ENCODE measurements at regions not wholly inside any gene's neighbourhood (a gene's known extent, or its start where the extent isn't known, plus 50 kb on each side); places are given as distances from the start of the nearest gene placed in this dataset.

GRCh38 chr4:38464328-38464727 lies 199.7 kb upstream of the KLF3 start:
- Histone ChIP-seq H3K4me1 (ENCODE audit: control insufficient read depth, insufficient read depth, low read length) (no peaks in the 10 kb centered on the region), H3K27me3 (ENCODE audit: control insufficient read depth, insufficient read depth, low read length, poor library complexity, severe bottlenecking) (no peaks in the 10 kb centered on the region), H3K9ac (ENCODE audit: extremely low read depth, low read length, poor library complexity, severe bottlenecking) (no peak overlapping the region), H3K9me3 (ENCODE audit: control insufficient read depth, low read length) (peaks cover 11% of the 10 kb centered on the region), H3K27ac (ENCODE audit: low read depth, low read length) (no peak overlapping the region), H3K36me3 (ENCODE audit: control insufficient read depth, insufficient read depth, low read length) (no peaks in the 10 kb centered on the region), H3K4me3 (ENCODE audit: low read length) (no peak overlapping the region)
- no peak for DNase-seq
- Mint-ChIP-seq H3K36me3 (ENCODE audit: low read depth) (peaks cover 4% of the 10 kb centered on the region), H3K9me3 (peaks cover 13% of the 10 kb centered on the region), H3K4me1 (peaks cover 4% of the 10 kb centered on the region), H3K27ac (no peak overlapping the region), H3K4me3 (no peak overlapping the region), H3K27me3 (ENCODE audit: insufficient read depth) (no peaks in the 10 kb centered on the region)
- WGBS, 2 experiments (ENCODE audit: insufficient coverage in 1 of 2, insufficient read length in 1 of 2), result 95% methylated on average over 4 of the region's 4 CpGs
- no peak for TF ChIP-seq CTCF (conservative IDR thresholded peaks at IDR 0.05)

- no peaks in the 10 kb centered on the region for H3K4me1 ChIP-seq (ENCODE audit: control insufficient read depth, insufficient read depth, low read length)
- no peak overlapping the region for H3K27ac Mint-ChIP-seq
- peaks cover 13% of the 10 kb centered on the region for H3K9me3 Mint-ChIP-seq
- no peaks in the 10 kb centered on the region for H3K36me3 ChIP-seq (ENCODE audit: control insufficient read depth, insufficient read depth, low read length)
- H3K27me3 ChIP-seq (ENCODE audit: control insufficient read depth, insufficient read depth, low read length, poor library complexity, severe bottlenecking), result no peaks in the 10 kb centered on the region
- H3K9me3 ChIP-seq (ENCODE audit: control insufficient read depth, low read length), result peaks cover 11% of the 10 kb centered on the region
- no peaks in the 10 kb centered on the region for H3K27me3 Mint-ChIP-seq (ENCODE audit: insufficient read depth)
- no peak overlapping the region for H3K27ac ChIP-seq (ENCODE audit: low read depth, low read length)
- peaks cover 4% of the 10 kb centered on the region for H3K4me1 Mint-ChIP-seq
- peaks cover 4% of the 10 kb centered on the region for H3K36me3 Mint-ChIP-seq (ENCODE audit: low read depth)
- H3K9ac ChIP-seq (ENCODE audit: extremely low read depth, low read length, poor library complexity, severe bottlenecking), result no peak overlapping the region
- no peak overlapping the region for H3K4me3 ChIP-seq (ENCODE audit: low read length)
- no peak for DNase-seq
- H3K4me3 Mint-ChIP-seq, result no peak overlapping the region
- no peak for TF ChIP-seq CTCF (conservative IDR thresholded peaks at IDR 0.05)
- WGBS, 2 experiments (ENCODE audit: insufficient coverage in 1 of 2, insufficient read length in 1 of 2), result 100% methylated on average over 1 of the region's 1 CpG; no CpG with 5 or more reads in 1 of the 2 experiments
Measured at GRCh38 chr4:38466401-38466800, 197.6 kb upstream of the KLF3 start.

- no peaks in the 10 kb centered on the region for H3K27me3 Mint-ChIP-seq (ENCODE audit: insufficient read depth)
- no peak for DNase-seq
- peaks cover 4% of the 10 kb centered on the region for H3K4me1 Mint-ChIP-seq
- no peak overlapping the region for H3K27ac Mint-ChIP-seq
- WGBS, 2 experiments (ENCODE audit: insufficient coverage in 1 of 2, insufficient read length in 1 of 2), result 90 to 91% methylated on average over 1 of the region's 1 CpG
- H3K4me1 ChIP-seq (ENCODE audit: control insufficient read depth, insufficient read depth, low read length), result no peaks in the 10 kb centered on the region
- peaks cover 13% of the 10 kb centered on the region for H3K9me3 Mint-ChIP-seq
- H3K27ac ChIP-seq (ENCODE audit: low read depth, low read length), result no peak overlapping the region
- TF ChIP-seq CTCF (conservative IDR thresholded peaks at IDR 0.05), result no peak
- H3K4me3 Mint-ChIP-seq, result no peak overlapping the region
- no peak overlapping the region for H3K9ac ChIP-seq (ENCODE audit: extremely low read depth, low read length, poor library complexity, severe bottlenecking)
- no peak overlapping the region for H3K4me3 ChIP-seq (ENCODE audit: low read length)
- peaks cover 11% of the 10 kb centered on the region for H3K9me3 ChIP-seq (ENCODE audit: control insufficient read depth, low read length)
- H3K36me3 Mint-ChIP-seq (ENCODE audit: low read depth), result peaks cover 4% of the 10 kb centered on the region
- no peaks in the 10 kb centered on the region for H3K27me3 ChIP-seq (ENCODE audit: control insufficient read depth, insufficient read depth, low read length, poor library complexity, severe bottlenecking)
- no peaks in the 10 kb centered on the region for H3K36me3 ChIP-seq (ENCODE audit: control insufficient read depth, insufficient read depth, low read length)
Measured at GRCh38 chr4:38467296-38467695, 196.7 kb upstream of the KLF3 start.

All from endodermal cell (in vitro differentiated cells).